SH-SY5Y (cell line): ENCODE measurements at regions not wholly inside any gene's neighbourhood (a gene's known extent, or its start where the extent isn't known, plus 50 kb on each side); places are given as distances from the start of the nearest gene placed in this dataset.

Experiments
- GATA2 ChIP-seq: IDR thresholded peaks from 2 replicates; pipeline ENCODE4 v1.6.1; 2011; ENCODE audit warnings: mild to moderate bottlenecking, low read depth, low read length
- GATA3 ChIP-seq: IDR thresholded peaks from 2 replicates; pipeline ENCODE4 v1.6.1; 2011; ENCODE audit warnings: low read depth, mild to moderate bottlenecking, low read length, moderate library complexity

GRCh38 chr21:18716578-18717138 lies 313.1 kb upstream of the TMPRSS15 start:
- TF ChIP-seq GATA2 (no peak), GATA3 (no peak)

DNA sequence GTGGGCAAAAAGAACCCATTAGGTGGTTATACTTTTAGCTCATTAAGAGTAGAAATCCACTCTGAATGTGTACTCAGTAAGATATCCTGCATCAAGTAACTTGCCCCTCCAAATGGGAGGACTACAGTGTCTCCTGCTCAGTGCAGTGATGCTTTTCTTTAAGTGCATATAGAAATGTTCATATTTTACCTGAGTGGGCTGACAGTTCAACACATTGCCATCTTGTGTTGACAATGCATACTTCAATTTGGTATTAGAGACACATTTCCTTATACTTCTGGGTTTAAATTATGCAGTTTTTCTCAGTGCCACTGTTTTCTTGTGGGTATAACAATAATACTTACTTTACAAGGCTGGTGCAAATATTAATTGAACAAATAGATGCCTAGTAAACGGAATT lies 318.6 kb upstream of the TMPRSS15 start:
- TF ChIP-seq GATA3 = no peak
- no peak for TF ChIP-seq GATA2

GRCh38 chr21:18723171-18723570 lies 319.6 kb upstream of the TMPRSS15 start:
- TF ChIP-seq GATA2 (no peak), GATA3 (no peak)

- TF ChIP-seq GATA2 (no peak), GATA3 (no peak)
These were observed 322.1 kb upstream of the TMPRSS15 start for GRCh38 chr21:18725653-18726052.

DNA sequence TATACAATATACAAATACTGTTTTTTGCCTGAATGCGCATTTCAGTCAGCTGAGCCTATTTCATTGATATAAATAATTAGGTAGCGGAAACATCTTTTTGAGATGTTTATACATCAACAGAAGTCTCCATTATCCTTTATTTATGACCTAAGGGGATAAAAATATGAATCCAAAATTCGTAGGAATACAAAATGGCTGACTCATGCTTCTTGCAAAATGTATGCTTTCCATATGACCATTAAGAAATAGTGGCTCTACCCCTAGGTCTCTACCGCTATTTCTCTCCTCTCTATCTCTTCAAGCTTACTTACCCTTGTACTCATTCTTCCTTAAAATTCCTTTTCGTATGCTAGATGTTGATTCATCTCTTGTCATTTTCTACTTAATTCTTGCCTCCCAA lies 338.4 kb upstream of the TMPRSS15 start:
- TF ChIP-seq GATA3 = no peak
- no peak for TF ChIP-seq GATA2

- TF ChIP-seq GATA2 = no peak
- TF ChIP-seq GATA3 = no peak
These were observed 339.9 kb upstream of the TMPRSS15 start for GRCh38 chr21:18743531-18743930.

- TF ChIP-seq GATA2 = no peak
- no peak for TF ChIP-seq GATA3
These were observed 341.3 kb upstream of the TMPRSS15 start for GRCh38 chr21:18744840-18745239.

- TF ChIP-seq GATA2 = no peak
- no peak for TF ChIP-seq GATA3
These were observed 355.7 kb upstream of the TMPRSS15 start for GRCh38 chr21:18759267-18759666.

GRCh38 chr21:18759751-18760161 lies 356.2 kb upstream of the TMPRSS15 start:
- TF ChIP-seq GATA2 (no peak), GATA3 (no peak)

DNA sequence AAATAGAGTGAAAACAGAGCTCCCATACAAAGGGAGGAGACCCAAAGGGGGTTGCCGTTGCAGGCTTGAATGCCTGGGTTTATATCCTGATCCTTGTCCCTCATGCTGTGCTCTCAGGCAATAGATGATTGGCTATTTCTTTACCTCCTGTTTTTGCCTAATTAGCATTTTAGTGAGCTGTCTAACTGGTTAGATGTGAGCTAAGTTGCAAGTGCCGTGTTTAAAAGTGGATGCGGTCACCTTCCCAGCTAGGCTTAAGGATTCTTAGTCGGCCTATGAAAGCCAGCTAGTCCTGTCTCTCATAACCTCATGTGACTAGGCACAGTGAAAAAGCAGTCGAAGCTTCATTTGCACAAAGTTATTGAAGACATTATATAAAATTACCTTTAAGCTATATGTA lies 356.7 kb upstream of the TMPRSS15 start:
- TF ChIP-seq GATA3 (no peak), GATA2 (no peak)

DNA sequence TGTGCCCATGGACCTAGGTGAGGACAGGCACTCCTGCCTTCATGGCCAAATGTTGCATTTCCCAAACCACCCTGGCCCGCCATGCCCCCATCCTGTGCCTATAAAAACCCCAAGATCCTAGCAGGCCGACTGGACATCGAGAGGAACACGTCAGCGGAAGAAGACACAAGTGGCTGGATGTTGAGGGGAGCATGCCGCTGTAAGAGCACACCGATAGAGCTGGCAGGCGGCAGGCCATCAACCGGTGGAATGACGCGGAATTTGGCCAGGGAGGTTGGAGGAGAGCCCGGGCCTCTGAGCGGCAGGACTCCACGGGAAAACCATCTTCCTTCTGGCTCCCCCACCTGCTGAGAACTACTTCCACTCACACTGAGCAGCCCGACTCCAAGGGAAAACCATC lies 361.1 kb upstream of the TMPRSS15 start:
- no peak for TF ChIP-seq GATA3
- TF ChIP-seq GATA2 = no peak

DNA sequence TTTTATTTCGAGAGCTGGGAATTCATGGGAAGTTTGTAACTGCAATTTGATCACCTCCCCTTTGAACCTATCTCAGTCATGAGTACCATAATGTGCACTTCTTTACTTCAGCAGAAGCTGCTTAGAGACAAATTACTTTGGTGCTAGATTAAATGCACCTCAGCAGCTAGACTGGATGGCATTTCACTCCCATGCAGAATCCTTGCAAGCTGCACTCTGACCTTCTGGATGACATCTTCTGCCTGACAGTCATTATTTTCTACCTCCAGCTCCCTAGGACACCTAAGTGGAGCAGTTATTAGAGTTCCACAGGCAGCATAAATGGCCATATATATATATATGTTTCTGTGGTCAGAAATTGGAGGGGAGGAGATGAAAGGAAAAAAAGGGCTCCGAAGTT lies 366.0 kb upstream of the TMPRSS15 start:
- no peak for TF ChIP-seq GATA2
- TF ChIP-seq GATA3 = no peak

GRCh38 chr21:18771845-18772380 lies 368.3 kb upstream of the TMPRSS15 start:
- TF ChIP-seq GATA2 (no peak), GATA3 (no peak)

GRCh38 chr21:18772404-18772803 lies 368.8 kb upstream of the TMPRSS15 start:
- TF ChIP-seq GATA3 (no peak), GATA2 (no peak)

DNA sequence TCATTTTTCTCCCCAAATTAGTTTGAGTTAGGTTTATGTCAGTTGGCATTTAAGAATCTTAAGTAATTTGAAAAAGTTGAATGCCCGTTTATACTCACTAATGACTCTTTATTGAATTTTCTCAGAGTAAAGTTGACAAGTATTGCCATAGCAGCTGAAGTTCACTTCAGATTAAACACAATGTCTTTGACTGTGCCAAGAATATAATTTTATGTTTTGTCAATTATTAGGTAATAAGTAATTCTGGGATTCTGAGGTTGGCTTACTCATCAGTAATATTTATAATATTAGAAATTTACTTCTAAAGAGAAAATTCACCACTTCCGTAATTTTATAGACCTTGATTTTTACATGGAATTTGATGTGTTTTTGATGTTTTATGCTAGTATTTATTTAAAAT lies 369.3 kb upstream of the TMPRSS15 start:
- TF ChIP-seq GATA3 (no peak), GATA2 (no peak)

DNA sequence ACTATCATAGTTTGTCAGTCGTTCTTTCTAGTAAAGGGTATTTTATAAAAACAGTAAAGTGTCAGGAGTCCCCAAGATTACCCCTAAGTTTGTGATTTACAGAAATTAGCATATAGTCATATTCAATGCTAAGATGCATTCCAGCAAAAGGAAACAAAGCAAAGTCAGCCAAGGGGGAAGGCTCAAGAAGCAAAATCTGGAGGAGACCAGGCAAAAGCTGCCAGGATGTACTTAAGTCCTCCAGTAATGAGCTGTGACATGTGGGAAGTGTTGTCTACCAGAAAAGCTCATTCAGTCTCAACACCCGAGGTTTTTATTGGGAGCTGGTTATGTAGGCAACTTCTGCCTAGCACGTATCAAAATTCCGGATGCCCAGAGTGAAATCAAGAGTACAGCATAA lies 373.4 kb upstream of the TMPRSS15 start:
- TF ChIP-seq GATA2 (no peak), GATA3 (no peak)
